NCI-H2227 treated with DMSO at 0.1 percent for 48 hours (cell line): ENCODE measurements at regions not wholly inside any gene's neighbourhood (a gene's known extent, or its start where the extent isn't known, plus 50 kb on each side); places are given as distances from the start of the nearest gene placed in this dataset.

Experiments
- DNase-seq: peaks from one replicate; lab custom pipeline; 2025; lab: John Stamatoyannopoulos, UW

- no peak for DNase-seq
Observed at GRCh38 chr5:52409835-52410234, 377.9 kb upstream of the ITGA1 start.

GRCh38 chr5:52419357-52419756, 368.4 kb upstream of the ITGA1 start:
- no peak for DNase-seq

- DNase-seq = no peak
Observed at GRCh38 chr5:52427615-52428014, 360.1 kb upstream of the ITGA1 start.

- no peak for DNase-seq
Observed at GRCh38 chr5:52428977-52429489, 358.7 kb upstream of the ITGA1 start.

GRCh38 chr5:52441768-52442167, 345.9 kb upstream of the ITGA1 start:
- DNase-seq = no peak

- no peak for DNase-seq
Observed at GRCh38 chr5:52443187-52443586, 344.5 kb upstream of the ITGA1 start.

GRCh38 chr5:52448111-52448510, 339.6 kb upstream of the ITGA1 start:
- DNase-seq = no peak

GRCh38 chr5:52449516-52449915, 338.2 kb upstream of the ITGA1 start:
- DNase-seq = no peak

GRCh38 chr5:52452098-52452497, 335.6 kb upstream of the ITGA1 start:
- no peak for DNase-seq

GRCh38 chr5:52453176-52453575, 334.5 kb upstream of the ITGA1 start:
- DNase-seq = no peak

GRCh38 chr5:52455920-52456319, 331.8 kb upstream of the ITGA1 start:
- DNase-seq = no peak

- DNase-seq = no peak
Observed at GRCh38 chr5:52457810-52458209, 329.9 kb upstream of the ITGA1 start.

GRCh38 chr5:52466113-52466512, 321.6 kb upstream of the ITGA1 start:
- DNase-seq = peak; percentile 3

- no peak for DNase-seq
Observed at GRCh38 chr5:52466749-52467520, 320.8 kb upstream of the ITGA1 start.

GRCh38 chr5:52468976-52469375, 318.7 kb upstream of the ITGA1 start:
- DNase-seq = no peak

GRCh38 chr5:52469420-52469819, 318.3 kb upstream of the ITGA1 start:
- no peak for DNase-seq

- DNase-seq = no peak
Observed at GRCh38 chr5:52469835-52470234, 317.9 kb upstream of the ITGA1 start.

- no peak for DNase-seq
Observed at GRCh38 chr5:52476346-52476745, 311.4 kb upstream of the ITGA1 start.

GRCh38 chr5:52481201-52481600, 306.5 kb upstream of the ITGA1 start:
- DNase-seq = no peak

- DNase-seq = no peak
Observed at GRCh38 chr5:52481851-52482250, 305.9 kb upstream of the ITGA1 start.

GRCh38 chr5:52491071-52491787, 296.5 kb upstream of the ITGA1 start:
- no peak for DNase-seq

GRCh38 chr5:52491818-52492217, 295.9 kb upstream of the ITGA1 start:
- DNase-seq = no peak

GRCh38 chr5:52497133-52497693, 290.5 kb upstream of the ITGA1 start:
- DNase-seq = no peak
